GM08714 (cell line): ENCODE measurements at regions not wholly inside any gene's neighbourhood (a gene's known extent, or its start where the extent isn't known, plus 50 kb on each side); places are given as distances from the start of the nearest gene placed in this dataset.

Source experiments
- H3K4me3 ChIP-seq: fragments of 200-500 bp; sonication (Bioruptor generic); 2 replicates; pipeline ENCODE4 v1.5.1; 2014; ENCODE audit warnings: mild to moderate bottlenecking, low read length, inconsistent platforms
- ZNF274 ChIP-seq: IDR thresholded peaks from 2 replicates; pipeline ENCODE4 v1.6.1; 2012; ENCODE audit warnings: mild to moderate bottlenecking, low read depth, low read length

GRCh38 chr6:105564121-105564902, 161.4 kb upstream of the PREP start:
- H3K4me3 ChIP-seq: no peak overlapping the region
- no peak for TF ChIP-seq ZNF274

GRCh38 chr6:105562027-105562426, 159.1 kb upstream of the PREP start:
- no peak overlapping the region for H3K4me3 ChIP-seq
- TF ChIP-seq ZNF274: no peak

GRCh38 chr6:105561486-105561885, 158.6 kb upstream of the PREP start:
- TF ChIP-seq ZNF274: no peak
- no peak overlapping the region for H3K4me3 ChIP-seq

- no peak overlapping the region; the same call in 1 of the 2 replicates for H3K4me3 ChIP-seq
- TF ChIP-seq ZNF274: no peak
Measured at GRCh38 chr6:105560611-105561066, 157.8 kb upstream of the PREP start.

GRCh38 chr6:105557291-105557690, 154.4 kb upstream of the PREP start:
- no peak for TF ChIP-seq ZNF274
- no peak overlapping the region for H3K4me3 ChIP-seq

GRCh38 chr6:105553171-105553570, 150.3 kb upstream of the PREP start:
- no peak for TF ChIP-seq ZNF274

GRCh38 chr6:105550955-105551620, 148.2 kb upstream of the PREP start:
- TF ChIP-seq ZNF274: no peak
- H3K4me3 ChIP-seq: no peak overlapping the region

More at GRCh38 chr6:105553171-105553570, 150.3 kb upstream of the PREP start:
- no peak overlapping the region for H3K4me3 ChIP-seq

- no peak for TF ChIP-seq ZNF274
- no peak overlapping the region for H3K4me3 ChIP-seq
Measured at GRCh38 chr6:105546754-105547153, 143.9 kb upstream of the PREP start.

GRCh38 chr6:105545947-105546731, 143.3 kb upstream of the PREP start:
- no peak for TF ChIP-seq ZNF274
- no peak overlapping the region for H3K4me3 ChIP-seq

- TF ChIP-seq ZNF274: no peak
- H3K4me3 ChIP-seq: no peak overlapping the region
Measured at GRCh38 chr6:105545228-105545920, 142.5 kb upstream of the PREP start.

- no peak overlapping the region for H3K4me3 ChIP-seq
- no peak for TF ChIP-seq ZNF274
Measured at GRCh38 chr6:105539911-105540310, 137.0 kb upstream of the PREP start.

- H3K4me3 ChIP-seq: no peak overlapping the region
- no peak for TF ChIP-seq ZNF274
Measured at GRCh38 chr6:105537981-105538578, 135.2 kb upstream of the PREP start.

GRCh38 chr6:105536961-105537360, 134.1 kb upstream of the PREP start:
- TF ChIP-seq ZNF274: no peak
- no peak overlapping the region for H3K4me3 ChIP-seq
